ENCODE measurements at regions not wholly inside any gene's neighbourhood (a gene's known extent, or its start where the extent isn't known, plus 50 kb on each side); places are given as distances from the start of the nearest gene placed in this dataset.
A peak's percentile ranks its signal among the peaks of the same experiment; 100 is the strongest.

- no peak for DNase-seq (ENCODE audit: low read depth)
- no peak for TF ChIP-seq CTCF (conservative IDR thresholded peaks at IDR 0.05; ENCODE audit: low read depth, low read length)
- H3K4me3 ChIP-seq (ENCODE audit: low read depth, low read length) = no peak overlapping the region
Observed at GRCh38 chr10:46222364-46222935, 64.3 kb upstream of the ANTXRL start.

- no peak overlapping the region for H3K4me3 ChIP-seq (ENCODE audit: low read depth, low read length)
- DNase-seq (ENCODE audit: low read depth) = no peak
- peak; percentile 34 for TF ChIP-seq CTCF (conservative IDR thresholded peaks at IDR 0.05; ENCODE audit: low read depth, low read length)
Observed at GRCh38 chr10:46223064-46223480, 63.7 kb upstream of the ANTXRL start.

- no peak overlapping the region for H3K4me3 ChIP-seq (ENCODE audit: low read depth, low read length)
- DNase-seq (ENCODE audit: low read depth) = no peak
- no peak for TF ChIP-seq CTCF (conservative IDR thresholded peaks at IDR 0.05; ENCODE audit: low read depth, low read length)
Observed at GRCh38 chr10:46223626-46224413, 63.0 kb upstream of the ANTXRL start.

- no peak overlapping the region for H3K4me3 ChIP-seq (ENCODE audit: low read depth, low read length)
- no peak for DNase-seq (ENCODE audit: low read depth)
- TF ChIP-seq CTCF (conservative IDR thresholded peaks at IDR 0.05; ENCODE audit: low read depth, low read length) = no peak
Observed at GRCh38 chr10:46224414-46224682, 62.4 kb upstream of the ANTXRL start.

GRCh38 chr10:46225597-46225996, 61.2 kb upstream of the ANTXRL start:
- no peak for TF ChIP-seq CTCF (conservative IDR thresholded peaks at IDR 0.05; ENCODE audit: low read depth, low read length)
- H3K4me3 ChIP-seq (ENCODE audit: low read depth, low read length) = no peak overlapping the region
- no peak for DNase-seq (ENCODE audit: low read depth)

GRCh38 chr10:46226232-46226631, 60.6 kb upstream of the ANTXRL start:
- H3K4me3 ChIP-seq (ENCODE audit: low read depth, low read length) = no peak overlapping the region
- no peak for TF ChIP-seq CTCF (conservative IDR thresholded peaks at IDR 0.05; ENCODE audit: low read depth, low read length)
- DNase-seq (ENCODE audit: low read depth) = no peak

Measured in epithelial cell of proximal tubule (primary cell).